HL-60 (cell line): ENCODE measurements at regions not wholly inside any gene's neighbourhood (a gene's known extent, or its start where the extent isn't known, plus 50 kb on each side); places are given as distances from the start of the nearest gene placed in this dataset.

Source experiments
- DNase-seq, 2 experiments: peaks; one replicate each; pipeline ENCODE4 v3.0.0-alpha.2; 2010 to 2020; ENCODE audit warnings: low read depth in 1 of 2, low spot score in 1 of 2
- H3K27ac ChIP-seq: fragments of 250-450 bp; sonication (Bioruptor Pico); replicated peaks from 2 replicates; pipeline ENCODE4 v1.5.1; 2020; ENCODE audit warnings: mild to moderate bottlenecking, moderate library complexity
- H3K27me3 ChIP-seq: fragments of 250-450 bp; sonication (Bioruptor Pico); 2 replicates; pipeline ENCODE4 v1.5.1; 2021; ENCODE audit warnings: mild to moderate bottlenecking, moderate library complexity; ENCODE audit not compliant: insufficient read depth, poor library complexity, severe bottlenecking
- H3K4me3 ChIP-seq: replicated peaks from 2 replicates; pipeline ENCODE4 v1.5.1; 2011; ENCODE audit warnings: mild to moderate bottlenecking, control low read depth, low read length; ENCODE audit not compliant: insufficient read depth
- GABPA ChIP-seq: IDR thresholded peaks from 2 replicates; pipeline ENCODE4 v1.6.1; 2012; ENCODE audit warnings: low read depth
- POLR2AphosphoS5 ChIP-seq: IDR thresholded peaks from 2 replicates; pipeline ENCODE4 v1.6.1; 2012; ENCODE audit warnings: low read depth
- SPI1 ChIP-seq: IDR thresholded peaks from 2 replicates; pipeline ENCODE4 v1.6.1; 2012; ENCODE audit warnings: low read depth, mild to moderate bottlenecking, borderline replicate concordance
- TF ChIP-seq, protein P1 (sequence below): IDR thresholded peaks from 2 replicates; pipeline ENCODE4 v1.6.1; 2012; ENCODE audit warnings: low read depth; ENCODE audit not compliant: insufficient replicate concordance
- TF ChIP-seq, protein P2 (sequence below): IDR thresholded peaks from one replicate; pipeline ENCODE4 v1.5.1; 2011; ENCODE audit warnings: low read length, control low read depth, inconsistent platforms; ENCODE audit not compliant: insufficient read depth

DNA sequence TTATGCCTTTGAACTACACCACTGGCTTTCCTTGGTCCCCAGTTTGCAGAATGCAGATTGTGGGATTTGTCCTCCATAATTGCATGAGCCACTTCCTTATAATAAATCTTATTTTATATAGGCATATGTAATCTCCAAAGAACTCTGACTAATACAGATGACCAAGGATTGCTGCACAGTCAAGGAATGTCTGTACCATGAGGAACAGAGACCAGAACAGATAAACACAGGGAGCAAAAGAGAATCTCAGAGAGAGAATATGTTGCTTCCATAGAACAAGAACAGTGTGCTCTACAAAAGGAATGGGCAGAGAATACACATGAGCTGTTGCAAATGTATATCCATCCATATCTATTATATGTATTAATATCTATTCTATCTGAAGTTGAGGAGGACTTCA, 111.1 kb downstream of the ADRA2C start:
- no peak for DNase-seq
- H3K4me3 ChIP-seq, result no peak overlapping the region
- peaks cover 24% of the 10 kb centered on the region for H3K27me3 ChIP-seq
- no peak overlapping the region for H3K27ac ChIP-seq
- TF ChIP-seq SPI1 (no peak), POLR2AphosphoS5 (no peak), GABPA (no peak)
- TF ChIP-seq, protein P1, sequence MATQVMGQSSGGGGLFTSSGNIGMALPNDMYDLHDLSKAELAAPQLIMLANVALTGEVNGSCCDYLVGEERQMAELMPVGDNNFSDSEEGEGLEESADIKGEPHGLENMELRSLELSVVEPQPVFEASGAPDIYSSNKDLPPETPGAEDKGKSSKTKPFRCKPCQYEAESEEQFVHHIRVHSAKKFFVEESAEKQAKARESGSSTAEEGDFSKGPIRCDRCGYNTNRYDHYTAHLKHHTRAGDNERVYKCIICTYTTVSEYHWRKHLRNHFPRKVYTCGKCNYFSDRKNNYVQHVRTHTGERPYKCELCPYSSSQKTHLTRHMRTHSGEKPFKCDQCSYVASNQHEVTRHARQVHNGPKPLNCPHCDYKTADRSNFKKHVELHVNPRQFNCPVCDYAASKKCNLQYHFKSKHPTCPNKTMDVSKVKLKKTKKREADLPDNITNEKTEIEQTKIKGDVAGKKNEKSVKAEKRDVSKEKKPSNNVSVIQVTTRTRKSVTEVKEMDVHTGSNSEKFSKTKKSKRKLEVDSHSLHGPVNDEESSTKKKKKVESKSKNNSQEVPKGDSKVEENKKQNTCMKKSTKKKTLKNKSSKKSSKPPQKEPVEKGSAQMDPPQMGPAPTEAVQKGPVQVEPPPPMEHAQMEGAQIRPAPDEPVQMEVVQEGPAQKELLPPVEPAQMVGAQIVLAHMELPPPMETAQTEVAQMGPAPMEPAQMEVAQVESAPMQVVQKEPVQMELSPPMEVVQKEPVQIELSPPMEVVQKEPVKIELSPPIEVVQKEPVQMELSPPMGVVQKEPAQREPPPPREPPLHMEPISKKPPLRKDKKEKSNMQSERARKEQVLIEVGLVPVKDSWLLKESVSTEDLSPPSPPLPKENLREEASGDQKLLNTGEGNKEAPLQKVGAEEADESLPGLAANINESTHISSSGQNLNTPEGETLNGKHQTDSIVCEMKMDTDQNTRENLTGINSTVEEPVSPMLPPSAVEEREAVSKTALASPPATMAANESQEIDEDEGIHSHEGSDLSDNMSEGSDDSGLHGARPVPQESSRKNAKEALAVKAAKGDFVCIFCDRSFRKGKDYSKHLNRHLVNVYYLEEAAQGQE, result no peak
- TF ChIP-seq, protein P2, sequence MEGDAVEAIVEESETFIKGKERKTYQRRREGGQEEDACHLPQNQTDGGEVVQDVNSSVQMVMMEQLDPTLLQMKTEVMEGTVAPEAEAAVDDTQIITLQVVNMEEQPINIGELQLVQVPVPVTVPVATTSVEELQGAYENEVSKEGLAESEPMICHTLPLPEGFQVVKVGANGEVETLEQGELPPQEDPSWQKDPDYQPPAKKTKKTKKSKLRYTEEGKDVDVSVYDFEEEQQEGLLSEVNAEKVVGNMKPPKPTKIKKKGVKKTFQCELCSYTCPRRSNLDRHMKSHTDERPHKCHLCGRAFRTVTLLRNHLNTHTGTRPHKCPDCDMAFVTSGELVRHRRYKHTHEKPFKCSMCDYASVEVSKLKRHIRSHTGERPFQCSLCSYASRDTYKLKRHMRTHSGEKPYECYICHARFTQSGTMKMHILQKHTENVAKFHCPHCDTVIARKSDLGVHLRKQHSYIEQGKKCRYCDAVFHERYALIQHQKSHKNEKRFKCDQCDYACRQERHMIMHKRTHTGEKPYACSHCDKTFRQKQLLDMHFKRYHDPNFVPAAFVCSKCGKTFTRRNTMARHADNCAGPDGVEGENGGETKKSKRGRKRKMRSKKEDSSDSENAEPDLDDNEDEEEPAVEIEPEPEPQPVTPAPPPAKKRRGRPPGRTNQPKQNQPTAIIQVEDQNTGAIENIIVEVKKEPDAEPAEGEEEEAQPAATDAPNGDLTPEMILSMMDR, result no peak

DNA sequence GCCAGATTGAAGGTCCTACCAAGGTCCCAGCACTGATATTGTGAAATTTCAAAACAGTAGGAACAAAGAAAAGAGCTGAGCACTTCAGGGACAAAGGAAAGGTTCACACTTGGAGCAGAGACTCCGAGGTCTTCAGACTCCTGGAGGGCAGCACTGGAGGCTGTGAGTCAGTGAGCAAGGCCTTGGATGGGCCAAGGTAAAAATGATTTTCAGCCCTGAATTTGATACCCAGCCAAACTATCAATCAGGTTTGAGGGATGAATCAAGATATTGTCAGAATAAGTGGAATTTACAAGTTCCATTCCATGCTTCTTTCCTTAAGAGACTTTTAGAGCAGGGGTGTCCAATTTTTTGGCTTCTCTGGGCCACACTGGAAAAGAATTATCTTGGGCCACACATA, 111.7 kb downstream of the ADRA2C start:
- Histone ChIP-seq H3K4me3 (no peak overlapping the region), H3K27ac (no peak overlapping the region), H3K27me3 (peaks cover 19% of the 10 kb centered on the region)
- TF ChIP-seq GABPA (no peak), POLR2AphosphoS5 (no peak), SPI1 (no peak)
- TF ChIP-seq, protein P2, result no peak
- TF ChIP-seq, protein P1, result no peak
- no peak for DNase-seq

DNA sequence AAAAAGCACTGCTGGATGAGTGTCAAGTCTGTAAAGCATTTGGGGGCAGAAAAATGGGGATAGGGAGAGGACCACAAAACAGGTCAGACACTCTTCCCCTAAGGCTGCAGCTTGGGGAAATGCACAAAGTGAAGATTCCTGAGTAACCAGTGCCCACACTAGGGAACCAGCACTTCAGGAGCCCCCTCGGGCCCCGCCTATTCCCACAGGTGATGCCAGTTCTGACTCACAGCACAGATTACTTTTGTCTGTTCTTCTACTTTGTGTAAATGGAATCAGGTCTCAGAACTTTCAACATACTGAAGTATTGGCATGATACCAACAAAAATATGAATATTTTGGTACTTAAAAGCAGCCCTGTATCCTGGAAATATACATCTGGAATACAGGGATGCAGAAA, 112.5 kb downstream of the ADRA2C start:
- TF ChIP-seq, protein P2, result no peak
- no peak for TF ChIP-seq GABPA
- TF ChIP-seq POLR2AphosphoS5, result no peak
- TF ChIP-seq, protein P1, result no peak
- no peak for TF ChIP-seq SPI1
- H3K27ac ChIP-seq, result no peak overlapping the region
- DNase-seq, result no peak
- H3K4me3 ChIP-seq, result no peak overlapping the region
- H3K27me3 ChIP-seq, result peaks cover 19% of the 10 kb centered on the region
